Limb (tissue), 2 donors: ENCODE measurements at regions not wholly inside any gene's neighbourhood (a gene's known extent, or its start where the extent isn't known, plus 50 kb on each side); places are given as distances from the start of the nearest gene placed in this dataset.

Experiments
- DNase-seq, 2 donors: peaks; one replicate each; pipeline ENCODE4 v3.0.0-alpha.2; 2016; ENCODE audit errors: extremely low spot score in 2 of 2

DNA sequence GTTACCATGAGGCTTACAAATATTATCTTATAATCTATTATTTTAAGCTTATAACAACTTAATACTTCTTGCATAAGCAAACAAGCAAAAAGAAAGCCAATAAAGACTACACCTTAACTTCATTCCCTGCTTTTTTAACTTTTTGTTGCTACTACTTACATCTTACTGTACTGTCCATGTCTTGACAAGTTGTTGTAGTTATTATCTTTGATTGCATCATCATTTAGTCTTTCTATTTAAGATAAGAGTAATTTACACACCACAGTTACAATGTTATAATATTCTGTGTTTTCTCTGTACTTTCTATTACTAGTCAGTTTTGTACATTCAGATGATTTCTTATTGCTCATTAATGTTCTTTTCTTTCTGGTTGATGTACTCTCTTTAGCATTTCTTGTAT is 346.6 kb downstream of the SMARCA1 start:
- no peak for DNase-seq

DNA sequence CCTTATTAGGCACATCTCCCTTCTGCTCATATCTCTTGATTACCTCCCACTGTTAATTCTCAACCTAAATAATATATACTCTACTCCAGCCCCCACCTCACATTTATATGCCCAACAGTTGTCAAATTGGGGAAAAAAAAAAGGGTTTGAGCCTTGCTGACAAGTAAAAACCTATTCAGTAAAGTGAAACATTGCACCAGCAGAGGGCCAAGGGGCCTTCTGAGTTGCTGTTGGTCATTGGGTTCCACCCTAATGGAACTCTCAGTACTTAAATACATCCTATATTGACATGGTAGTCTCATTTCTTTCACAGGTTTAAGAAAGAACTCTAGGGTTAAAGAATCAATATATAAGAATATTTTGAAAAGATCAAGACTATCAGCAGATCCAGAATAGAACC is 362.2 kb downstream of the SMARCA1 start:
- DNase-seq = no peak

GRCh38 chrX:129158505-129158904 is 364.8 kb downstream of the SMARCA1 start:
- DNase-seq = no peak

DNA sequence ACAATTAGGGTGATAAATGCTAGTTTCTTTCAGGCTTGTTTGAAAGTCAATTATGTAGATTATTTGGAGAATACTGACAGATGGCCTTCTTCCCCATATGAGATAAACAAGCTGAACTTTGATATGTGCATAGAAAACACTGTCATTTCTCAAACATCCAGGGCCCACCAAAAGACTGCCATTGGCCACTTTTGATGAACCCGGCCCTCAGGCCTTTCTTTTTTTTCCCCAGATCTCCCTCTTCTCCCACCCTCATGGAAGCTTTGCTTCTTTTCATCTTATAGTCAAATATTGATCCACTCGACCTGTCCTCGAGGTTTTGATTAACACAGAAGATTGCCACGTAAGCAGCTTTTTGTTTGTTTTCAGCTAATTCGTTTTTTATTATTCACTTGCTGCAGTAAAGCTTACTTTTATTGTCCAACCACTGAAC is 377.4 kb downstream of the SMARCA1 start:
- no peak for DNase-seq

DNA sequence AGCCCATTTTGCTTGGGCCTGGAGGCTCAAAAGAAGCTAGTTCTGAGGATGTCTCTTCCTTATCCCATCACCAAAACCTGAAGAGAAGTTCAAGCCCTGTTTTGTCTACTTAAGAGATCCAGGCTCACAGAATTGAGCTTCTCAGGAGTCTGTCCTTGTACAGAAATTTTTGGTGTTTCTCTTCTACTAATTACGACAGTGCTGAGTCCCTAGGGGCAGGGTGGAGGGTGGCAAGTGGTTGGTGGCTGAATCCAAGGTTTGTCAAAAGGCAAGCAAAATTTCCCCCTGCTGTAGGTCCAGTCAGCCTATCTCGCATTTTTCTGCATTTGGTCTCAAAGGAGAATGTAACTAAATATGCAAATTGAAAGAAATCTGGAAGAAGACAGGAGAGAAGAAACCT is 377.9 kb downstream of the SMARCA1 start:
- no peak for DNase-seq

- DNase-seq = no peak
Measured at GRCh38 chrX:129144172-129145038, 378.9 kb downstream of the SMARCA1 start.

DNA sequence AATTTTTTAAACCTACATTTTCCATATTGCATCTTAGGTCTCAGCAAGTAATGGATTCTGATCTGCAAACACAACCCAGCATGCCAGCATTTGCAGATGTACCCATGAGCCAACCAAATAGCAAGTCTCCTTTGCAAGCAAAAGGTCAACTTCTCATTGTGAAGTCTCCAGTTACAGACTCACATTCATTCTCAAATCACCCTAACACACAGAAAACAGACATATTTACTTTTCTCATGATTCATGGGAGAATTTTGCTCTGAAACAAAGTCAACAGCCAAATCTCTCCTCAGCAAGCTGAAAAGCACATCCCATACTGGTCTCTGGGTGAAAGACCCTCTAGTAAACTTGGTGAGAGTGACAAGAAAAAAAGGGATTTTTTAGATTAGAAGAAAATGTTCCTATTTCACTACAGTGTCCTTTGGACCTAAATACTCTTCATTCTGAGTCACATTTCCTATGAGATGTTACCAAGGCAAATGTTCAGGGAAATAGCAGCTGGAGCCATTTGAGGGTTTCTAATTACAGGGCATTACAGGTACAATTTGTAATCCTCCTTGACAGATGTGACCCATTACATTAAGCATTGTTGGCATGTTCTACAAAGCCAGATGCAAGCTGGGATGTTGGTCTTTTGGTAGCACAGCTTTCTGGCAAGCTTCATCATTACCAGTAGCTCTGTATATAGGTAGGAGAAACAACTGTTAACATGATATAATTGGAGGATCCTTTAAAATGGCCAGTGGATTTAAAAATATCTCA is 383.3 kb downstream of the SMARCA1 start:
- DNase-seq = no peak

- no peak for DNase-seq
Measured at GRCh38 chrX:129125122-129125914, 398.0 kb downstream of the SMARCA1 start.

DNA sequence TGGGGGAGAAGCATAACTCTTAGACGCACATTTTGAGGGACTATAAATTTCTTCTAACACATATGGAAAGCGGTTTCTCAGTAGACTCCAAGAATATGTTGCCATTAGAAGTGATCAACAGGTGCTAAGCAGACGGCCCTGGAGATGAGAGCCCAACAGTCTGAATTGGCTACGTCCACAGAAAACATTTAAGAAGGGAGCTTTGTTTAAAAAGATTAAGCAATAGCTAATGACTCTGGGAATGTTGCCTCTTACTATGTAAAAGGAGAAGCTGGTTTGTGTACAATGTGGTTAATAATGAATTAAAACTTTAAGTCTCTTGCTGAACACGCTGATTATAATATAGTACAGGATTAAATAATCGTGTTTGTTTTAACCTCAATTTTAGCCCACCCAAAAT is 399.5 kb downstream of the SMARCA1 start:
- DNase-seq = no peak

DNA sequence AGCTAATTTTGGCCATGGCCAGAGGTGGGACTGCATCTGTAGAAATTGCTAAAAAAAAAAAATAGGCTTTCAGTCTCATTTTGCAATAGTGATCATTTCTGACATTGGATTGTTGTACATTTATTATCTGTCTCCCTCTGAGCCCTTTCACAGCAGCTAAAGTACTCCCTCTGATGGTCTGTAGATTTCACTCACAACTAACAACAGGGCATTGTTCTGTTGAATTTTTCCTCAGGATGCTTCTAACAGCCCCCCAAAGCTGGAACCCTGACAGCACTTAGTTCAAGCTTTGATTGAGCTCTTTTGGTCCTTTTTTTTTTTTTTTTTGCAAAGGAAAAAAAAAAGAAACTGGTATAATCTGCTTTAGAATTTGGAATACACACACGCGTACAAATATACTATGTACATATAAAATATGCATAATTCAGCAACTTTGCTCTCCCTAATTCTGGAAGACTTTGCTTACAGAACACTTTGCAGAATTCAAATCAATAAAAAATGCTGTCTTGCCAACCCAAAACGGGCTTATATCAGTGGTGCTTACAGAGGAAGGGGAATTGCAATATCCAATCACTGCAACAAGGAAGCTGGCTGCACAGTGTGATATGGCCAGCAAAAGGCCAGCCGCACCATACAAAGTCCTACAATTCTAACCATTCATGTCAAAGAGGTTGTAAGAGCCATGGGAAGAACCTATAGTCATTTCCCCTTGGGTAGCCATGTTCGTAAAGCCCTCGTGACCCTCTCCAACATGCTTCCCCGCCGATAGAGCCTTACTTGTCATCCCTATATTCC is 406.4 kb downstream of the SMARCA1 start:
- DNase-seq = no peak

- no peak for DNase-seq
Measured at GRCh38 chrX:129115935-129116334, 407.4 kb downstream of the SMARCA1 start.

GRCh38 chrX:129115104-129115503 is 408.2 kb downstream of the SMARCA1 start:
- DNase-seq = no peak

DNA sequence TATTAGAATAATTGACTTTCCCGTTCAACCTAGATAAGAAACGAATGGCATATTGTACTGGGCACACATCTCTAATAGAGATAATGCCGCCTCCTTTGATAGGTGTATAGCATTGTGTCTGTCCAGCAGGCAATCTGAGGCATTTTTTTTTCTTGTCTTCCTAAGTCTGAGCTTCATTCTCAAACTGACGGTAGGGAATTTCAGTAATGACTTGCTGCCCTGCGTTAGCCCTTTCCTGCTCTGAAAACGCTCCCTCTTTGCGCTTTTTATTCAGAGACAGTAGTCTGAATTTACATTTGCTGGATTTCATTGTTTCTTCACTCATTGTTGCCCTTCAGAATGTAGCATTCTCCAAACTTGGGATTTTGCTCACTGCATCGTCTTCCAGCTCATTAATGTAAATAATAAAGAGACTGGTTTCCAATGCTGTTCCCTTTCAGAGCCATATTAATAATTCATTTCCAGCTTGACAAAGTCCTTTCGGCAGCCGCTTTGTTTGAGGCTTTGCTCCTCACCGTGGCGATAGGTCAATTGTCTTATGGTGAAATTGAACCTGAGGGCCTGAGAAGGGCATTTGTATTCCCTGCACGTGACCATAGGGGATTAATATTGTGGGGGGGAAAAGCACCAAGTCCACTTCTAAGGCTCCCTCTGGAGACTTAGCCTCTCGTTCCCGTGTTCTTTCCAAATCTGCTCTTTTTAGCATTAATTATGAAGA is 412.1 kb downstream of the SMARCA1 start:
- DNase-seq = no peak

DNA sequence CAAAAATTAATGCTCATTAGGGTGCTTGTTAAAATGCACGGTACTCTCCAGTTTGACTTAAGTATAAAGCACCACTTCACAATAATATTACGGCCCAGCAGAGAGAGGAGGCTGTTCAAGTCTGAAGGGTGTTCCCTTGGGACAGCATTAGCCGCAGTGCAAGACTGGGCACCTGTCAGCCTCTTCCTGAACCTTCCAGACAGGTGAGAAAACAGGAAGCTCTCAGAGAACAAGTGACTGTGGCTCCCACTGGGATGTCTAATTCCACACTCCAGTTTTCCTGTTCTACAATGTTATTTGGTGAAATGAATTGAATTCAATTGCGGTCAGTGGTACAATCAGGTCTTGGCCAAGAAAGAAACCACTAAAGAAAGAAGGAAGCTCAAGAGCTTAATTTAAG is 414.4 kb downstream of the SMARCA1 start:
- DNase-seq = peak in 1 of 2 donors; percentile 27

DNA sequence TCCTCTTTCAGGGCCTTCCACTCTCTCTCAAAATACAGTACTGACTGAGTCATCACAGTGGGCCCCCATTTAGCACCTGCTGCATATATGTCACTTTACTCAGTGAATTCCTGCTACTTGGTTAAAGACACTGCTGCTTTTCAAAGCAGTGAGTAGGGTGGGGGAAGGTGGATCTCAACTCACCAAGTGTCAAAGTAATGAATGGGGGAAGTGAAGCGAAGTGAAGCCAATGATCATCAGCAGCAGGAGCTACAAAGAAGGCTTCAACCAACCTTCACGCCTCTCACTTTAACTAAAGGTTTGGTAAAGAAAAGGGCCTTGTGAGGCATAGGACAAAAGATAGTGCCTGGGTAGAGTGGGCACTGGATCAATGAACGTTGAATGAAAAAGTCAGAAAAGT is 424.1 kb downstream of the SMARCA1 start:
- DNase-seq = no peak

- no peak for DNase-seq
Measured at GRCh38 chrX:129097668-129098067, 425.6 kb downstream of the SMARCA1 start.

- no peak for DNase-seq
Measured at GRCh38 chrX:129093706-129094105, 429.6 kb downstream of the SMARCA1 start.

- DNase-seq = no peak
Measured at GRCh38 chrX:129092757-129093156, 430.5 kb downstream of the SMARCA1 start.

GRCh38 chrX:129092242-129092641 is 431.0 kb downstream of the SMARCA1 start:
- DNase-seq = no peak

- DNase-seq = no peak
Measured at GRCh38 chrX:129091097-129091496, 432.2 kb downstream of the SMARCA1 start.
